Motor neuron (in vitro differentiated cells): ENCODE measurements at regions not wholly inside any gene's neighbourhood (a gene's known extent, or its start where the extent isn't known, plus 50 kb on each side); places are given as distances from the start of the nearest gene placed in this dataset.

Source experiments
- ATAC-seq, 8 experiments: fragments of 200-7000 bp; cut with Tn5 transposase; replicated peaks in 6 of 8; 2 replicates each; pipeline ENCODE4 v1.8.0; 2021; ENCODE audit warnings: mild to moderate bottlenecking in 8 of 8, moderate library complexity in 8 of 8
- H3K27ac ChIP-seq, 2 donors: fragments of 250-450 bp; sonication (Bioruptor Pico); 2 replicates each; pipeline ENCODE4 v1.9.0; 2021; ENCODE audit warnings: antibody characterized with exemption in 2 of 2, mild to moderate bottlenecking in 2 of 2, moderate library complexity in 1 of 2
- H3K4me1 ChIP-seq, 2 donors: fragments of 250-450 bp; sonication (Bioruptor Pico); replicated peaks in 1 of 2; 2 replicates each; pipeline ENCODE4 v1.6.1; 2021; ENCODE audit warnings: antibody characterized with exemption in 2 of 2, mild to moderate bottlenecking in 2 of 2, moderate library complexity in 1 of 2
- H3K4me3 ChIP-seq, 5 donors: fragments of 250-450 bp; sonication (Bioruptor Pico); 2 replicates each; pipeline ENCODE4 v1.9.0; 2021; ENCODE audit warnings: antibody characterized with exemption in 5 of 5, mild to moderate bottlenecking in 5 of 5, moderate library complexity in 4 of 5
- WGBS, 10 experiments: fragments of 450-650 bp; shearing (Covaris generic); methylation state at CpG; one replicate each; pipeline ENCODE4 v1.0.0; 2022; 5-methylcytosine and 5-hydroxymethylcytosine counted together
- in situ Hi-C, 9 experiments: fragments of 400-800 bp; cut with MboI; loops; one replicate each; pipeline ENCODE4 v1.15.0; 2021; ENCODE audit warnings: low sequenced_read_pairs in 9 of 9, low pct_unique_long_range_greater_than_20kb in 2 of 9; ENCODE audit not compliant: unreplicated experiment in 9 of 9

- in situ Hi-C loops = loop anchor here in 1 of 9 experiments (25.0 kb wide), 1 partner anchor 254 kb away; no protein-coding TSS in a partner anchor
- peak in 5 of 8 experiments; percentile 67 to 81 (median 79) for ATAC-seq
- WGBS, 10 experiments = 0 to 76% (median 44%) methylated on average over 1 to 6 of the region's 8 CpGs; no CpG with 5 or more reads in 6 of the 10 experiments
- Histone ChIP-seq H3K4me3 (no peak overlapping the region), H3K27ac (peak overlapping the region; percentile 70 to 79), H3K4me1 (peaks cover 58 to 62% of the 10 kb centered on the region in 2 donors)
Observed at GRCh38 chr1:38558055-38558454, 301.5 kb downstream of the RRAGC start.

DNA sequence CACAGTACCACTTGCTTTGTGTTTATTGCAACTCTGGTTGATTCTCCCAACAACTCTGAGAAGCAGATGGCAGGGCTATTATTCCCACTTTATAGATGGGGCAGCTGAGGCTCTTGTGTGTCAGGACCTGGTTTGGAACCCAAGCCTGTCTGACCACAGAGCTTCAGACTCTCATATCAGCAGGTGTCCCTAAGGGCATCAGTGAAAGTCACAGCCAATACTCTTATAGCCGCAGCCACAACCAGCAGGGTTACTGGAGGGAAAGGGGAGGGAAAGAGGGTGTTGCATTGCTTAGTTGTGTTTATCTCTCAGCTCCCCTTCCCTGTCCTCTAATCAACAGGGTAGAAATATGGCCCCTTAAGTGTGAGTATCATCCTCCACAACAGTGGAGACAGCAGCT lies 304.0 kb downstream of the RRAGC start:
- Histone ChIP-seq H3K4me3 (no peak overlapping the region), H3K4me1 (peaks cover 45 to 51% of the 10 kb centered on the region in 2 donors), H3K27ac (no peak overlapping the region)
- in situ Hi-C loops = loop anchor here in 1 of 9 experiments (25.0 kb wide), 1 partner anchor 257 kb away; no protein-coding TSS in a partner anchor
- WGBS, 10 experiments = 17 to 100% (median 63%) methylated on average over 1 of the region's 1 CpG; no CpG with 5 or more reads in 7 of the 10 experiments
- no peak for ATAC-seq

DNA sequence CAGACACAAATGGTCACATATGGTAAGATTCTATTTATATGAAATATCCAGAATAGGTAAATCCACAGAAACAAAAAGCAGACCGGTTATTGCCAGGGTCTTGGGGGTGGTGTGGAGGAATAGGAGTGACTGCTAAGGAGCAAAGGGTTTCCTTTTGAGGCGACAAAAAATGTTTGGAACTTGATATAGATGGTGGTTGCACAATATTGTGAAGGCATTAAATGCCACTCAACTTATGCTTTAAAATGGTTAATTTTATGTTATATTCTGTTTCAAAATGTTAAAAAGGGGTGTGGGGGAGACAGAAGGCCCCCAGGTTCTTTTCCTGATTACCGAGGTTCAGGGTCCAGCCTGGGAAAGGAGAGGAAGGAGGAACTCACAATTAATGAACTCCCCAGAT lies 304.4 kb downstream of the RRAGC start:
- WGBS, 10 experiments = 16 to 100% (median 80%) methylated on average over 1 to 3 of the region's 3 CpGs; no CpG with 5 or more reads in 1 of the 10 experiments
- in situ Hi-C loops = loop anchor here in 1 of 9 experiments (25.0 kb wide), 1 partner anchor 257 kb away; no protein-coding TSS in a partner anchor
- Histone ChIP-seq H3K4me1 (peaks cover 41 to 46% of the 10 kb centered on the region in 2 donors), H3K27ac (no peak overlapping the region), H3K4me3 (no peak overlapping the region)
- ATAC-seq = no peak

GRCh38 chr1:38551318-38552307 lies 308.0 kb downstream of the RRAGC start:
- Histone ChIP-seq H3K27ac (no peak overlapping the region), H3K4me3 (no peak overlapping the region), H3K4me1 (peaks cover 14 to 17% of the 10 kb centered on the region in 2 donors)
- in situ Hi-C loops = loop anchor here in 1 of 9 experiments (25.0 kb wide), 1 partner anchor 261 kb away; no protein-coding TSS in a partner anchor
- 2 to 90% (median 74%) methylated on average over 2 to 18 of the region's 19 CpGs for WGBS, 10 experiments
- ATAC-seq = peak in 6 of 8 experiments; percentile 39 to 75 (median 58)

- no peak overlapping the region for H3K27ac ChIP-seq
- no peak overlapping the region for H3K4me3 ChIP-seq
- in situ Hi-C loops = no loop called here
- 15 to 100% (median 87%) methylated on average over 2 to 3 of the region's 3 CpGs; no CpG with 5 or more reads in 1 of the 10 experiments for WGBS, 10 experiments
- peaks cover 16 to 21% of the 10 kb centered on the region in 2 donors for H3K4me1 ChIP-seq
- no peak for ATAC-seq
Observed at GRCh38 chr1:38549191-38549590, 310.4 kb downstream of the RRAGC start.

GRCh38 chr1:38547321-38547720 lies 312.3 kb downstream of the RRAGC start:
- WGBS, 10 experiments = 36 to 100% (median 83%) methylated on average over 1 to 6 of the region's 6 CpGs; no CpG with 5 or more reads in 1 of the 10 experiments
- peaks cover 16 to 21% of the 10 kb centered on the region in 2 donors for H3K4me1 ChIP-seq
- in situ Hi-C loops = no loop called here
- H3K27ac ChIP-seq = no peak overlapping the region
- no peak overlapping the region for H3K4me3 ChIP-seq
- peak in 5 of 8 experiments; percentile 38 to 68 (median 49) for ATAC-seq

DNA sequence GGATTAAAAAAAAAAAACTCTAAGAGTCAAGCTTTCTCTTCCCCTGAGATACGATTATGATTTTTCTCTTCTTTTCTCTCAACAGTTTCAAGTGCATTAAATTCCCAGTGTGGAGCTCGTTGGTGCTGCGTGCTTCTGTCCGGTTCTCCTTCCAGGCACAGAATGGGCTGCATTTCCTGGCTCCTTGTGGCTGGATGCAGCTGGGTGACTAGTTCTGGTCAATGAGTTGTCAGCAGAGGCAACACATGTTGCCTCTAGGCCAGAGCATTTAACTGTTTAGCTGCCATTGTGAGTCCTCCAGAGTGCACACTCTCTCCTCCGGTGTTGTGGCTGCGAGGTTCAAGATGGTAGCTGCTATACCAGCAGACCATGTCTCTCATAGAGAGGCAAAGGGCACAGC lies 312.9 kb downstream of the RRAGC start:
- Histone ChIP-seq H3K27ac (no peak overlapping the region), H3K4me3 (no peak overlapping the region), H3K4me1 (peaks cover 13 to 19% of the 10 kb centered on the region in 2 donors)
- peak in 7 of 8 experiments; percentile 22 to 79 (median 59) for ATAC-seq
- in situ Hi-C loops = no loop called here
- WGBS, 10 experiments = 0 to 93% (median 44%) methylated on average over 1 to 6 of the region's 6 CpGs; no CpG with 5 or more reads in 1 of the 10 experiments

GRCh38 chr1:38541223-38541622 lies 318.3 kb downstream of the RRAGC start:
- peak overlapping the region in 1 of 2 donors; percentile 13 for H3K27ac ChIP-seq
- H3K4me3 ChIP-seq = no peak overlapping the region
- WGBS, 10 experiments = 27 to 100% (median 75%) methylated on average over 2 to 4 of the region's 4 CpGs; no CpG with 5 or more reads in 5 of the 10 experiments
- peak in 7 of 8 experiments; percentile 50 to 85 (median 79) for ATAC-seq
- peaks cover 12 to 14% of the 10 kb centered on the region in 2 donors for H3K4me1 ChIP-seq
- in situ Hi-C loops = no loop called here

GRCh38 chr1:38539931-38540330 lies 319.6 kb downstream of the RRAGC start:
- 17 to 82% (median 62%) methylated on average over 2 to 6 of the region's 6 CpGs; no CpG with 5 or more reads in 3 of the 10 experiments for WGBS, 10 experiments
- peak in 4 of 8 experiments; percentile 48 to 58 (median 51) for ATAC-seq
- Histone ChIP-seq H3K27ac (no peak overlapping the region), H3K4me1 (peaks cover 11 to 12% of the 10 kb centered on the region in 2 donors), H3K4me3 (no peak overlapping the region)
- in situ Hi-C loops = no loop called here

DNA sequence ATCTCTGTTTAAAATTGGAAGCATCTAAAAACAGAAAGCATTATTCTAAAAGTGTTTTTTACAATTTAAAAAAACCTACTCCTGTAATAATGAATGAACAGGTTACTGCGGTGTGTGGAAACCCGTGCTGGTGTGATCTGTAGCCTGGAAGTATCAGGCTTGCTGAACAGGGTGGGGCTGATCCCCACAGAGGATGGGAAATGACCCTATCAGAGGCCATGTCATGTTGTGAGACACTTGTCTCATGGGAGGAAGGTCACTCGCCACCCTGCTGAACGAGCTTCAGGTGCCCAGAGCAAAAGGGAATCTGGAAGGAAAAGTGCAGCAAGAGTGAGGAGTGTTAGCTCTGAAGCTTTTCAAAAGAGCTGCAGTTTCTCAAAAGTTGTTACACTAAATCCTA lies 320.7 kb downstream of the RRAGC start:
- ATAC-seq = no peak
- Histone ChIP-seq H3K4me1 (peaks cover 11 to 19% of the 10 kb centered on the region in 2 donors), H3K27ac (no peak overlapping the region), H3K4me3 (no peak overlapping the region)
- 21 to 83% (median 54%) methylated on average over 2 to 4 of the region's 4 CpGs; no CpG with 5 or more reads in 1 of the 10 experiments for WGBS, 10 experiments
- in situ Hi-C loops = no loop called here

DNA sequence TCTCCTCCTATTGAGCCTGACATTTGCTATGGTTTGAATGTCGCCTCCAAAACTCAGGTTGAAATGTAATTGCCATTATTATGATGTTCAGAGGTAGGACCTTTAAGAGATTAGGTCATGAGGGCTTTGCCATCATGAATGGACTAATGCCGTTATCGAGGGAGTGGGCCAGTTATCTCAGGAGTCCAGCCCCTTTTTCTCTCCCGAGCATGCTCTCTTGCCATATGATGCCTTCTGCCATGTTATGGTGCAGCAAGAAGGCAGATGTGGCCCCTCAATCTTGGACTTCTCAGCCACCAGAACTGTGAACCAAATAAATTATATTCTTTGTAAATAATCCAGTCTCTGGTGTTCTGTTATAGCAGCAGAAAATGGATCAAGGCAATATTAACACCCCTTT lies 323.5 kb downstream of the RRAGC start:
- in situ Hi-C loops = no loop called here
- ATAC-seq = no peak

DNA sequence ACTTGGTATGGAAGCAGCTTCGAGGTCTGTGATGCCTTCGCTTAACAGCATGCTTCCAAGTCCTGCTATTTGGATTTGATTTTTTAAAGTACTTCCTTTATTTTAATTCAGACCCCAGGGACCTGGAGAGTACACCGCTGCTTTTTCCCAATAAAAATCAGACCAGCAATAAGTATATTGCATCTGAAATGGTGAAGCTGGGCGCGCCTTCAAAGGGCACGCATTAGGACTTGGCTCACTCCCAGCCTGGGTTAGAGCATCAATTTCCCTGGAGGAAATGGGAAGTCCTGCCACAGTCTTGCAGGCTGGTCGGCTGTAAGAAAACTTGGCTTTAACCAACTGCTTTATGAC lies 325.1 kb downstream of the RRAGC start:
- no peak for ATAC-seq
- Histone ChIP-seq H3K27ac (no peak overlapping the region), H3K4me3 (no peak overlapping the region), H3K4me1 (peaks cover 0 to 7% of the 10 kb centered on the region in 2 donors)
- WGBS, 10 experiments = 20 to 94% (median 83%) methylated on average over 1 to 7 of the region's 7 CpGs; no CpG with 5 or more reads in 3 of the 10 experiments
- in situ Hi-C loops = no loop called here

More for the DNA sequence above, 323.5 kb downstream of the RRAGC start:
- Histone ChIP-seq H3K27ac (no peak overlapping the region), H3K4me3 (no peak overlapping the region), H3K4me1 (peaks cover 7 to 15% of the 10 kb centered on the region in 2 donors)
- WGBS, 10 experiments = 0 to 100% (median 80%) methylated on average over 1 to 4 of the region's 4 CpGs; no CpG with 5 or more reads in 1 of the 10 experiments
